ACHN (cell line): ENCODE measurements at regions not wholly inside any gene's neighbourhood (a gene's known extent, or its start where the extent isn't known, plus 50 kb on each side); places are given as distances from the start of the nearest gene placed in this dataset.
"Not testable (repeated sequence)": the region's sequence is repeated elsewhere in the genome, so short reads cannot be mapped to it uniquely, and the experiment has no call there.

Source experiments
- DNase-seq: peaks from one replicate; pipeline ENCODE4 v3.0.0-alpha.2; 2015
- in situ Hi-C: cut with HindIII; loops from 2 replicates; pipeline ENCODE4 v1.10.0; 2017; ENCODE audit warnings: low sequenced_read_pairs, low pct_ligation_motif_present, low pct_unique_long_range_greater_than_20kb

GRCh38 chr6:150680510-150680909 is 80.8 kb downstream of the PLEKHG1 start:
- DNase-seq = no peak
- in situ Hi-C loops = no loop called here

- no peak for DNase-seq
- in situ Hi-C loops = no loop called here
Measured at GRCh38 chr6:150681578-150682395, 82.1 kb downstream of the PLEKHG1 start.

GRCh38 chr6:150683320-150683719 is 83.6 kb downstream of the PLEKHG1 start:
- no peak for DNase-seq
- in situ Hi-C loops = no loop called here

GRCh38 chr6:150684161-150684560 is 84.5 kb downstream of the PLEKHG1 start:
- in situ Hi-C loops = no loop called here
- no peak for DNase-seq

- DNase-seq = no peak
- in situ Hi-C loops = no loop called here
Measured at GRCh38 chr6:150684714-150685459, 85.2 kb downstream of the PLEKHG1 start.

- in situ Hi-C loops = no loop called here
- DNase-seq = peak; percentile 47
Measured at GRCh38 chr6:150685860-150686259, 86.2 kb downstream of the PLEKHG1 start.

- no peak for DNase-seq
- in situ Hi-C loops = no loop called here
Measured at GRCh38 chr6:150686566-150686965, 86.9 kb downstream of the PLEKHG1 start.

- in situ Hi-C loops = no loop called here
- DNase-seq = no peak
Measured at GRCh38 chr6:150687508-150687907, 87.8 kb downstream of the PLEKHG1 start.

GRCh38 chr6:150689900-150690590 is 90.4 kb downstream of the PLEKHG1 start:
- in situ Hi-C loops = no loop called here
- no peak for DNase-seq

GRCh38 chr6:150690681-150691080 is 91.0 kb downstream of the PLEKHG1 start:
- DNase-seq = no peak
- in situ Hi-C loops = no loop called here

GRCh38 chr6:150691463-150691862 is 91.8 kb downstream of the PLEKHG1 start:
- in situ Hi-C loops = no loop called here
- DNase-seq = no peak

- in situ Hi-C loops = no loop called here
- no peak for DNase-seq
Measured at GRCh38 chr6:150692604-150693003, 92.9 kb downstream of the PLEKHG1 start.

- no peak for DNase-seq
- in situ Hi-C loops = no loop called here
Measured at GRCh38 chr6:150694889-150695288, 95.2 kb downstream of the PLEKHG1 start.

GRCh38 chr6:150695652-150696051 is 96.0 kb downstream of the PLEKHG1 start:
- DNase-seq = no peak

GRCh38 chr6:150696190-150696589 is 96.5 kb downstream of the PLEKHG1 start:
- in situ Hi-C loops = no loop called here
- no peak for DNase-seq

More at GRCh38 chr6:150695652-150696051, 96.0 kb downstream of the PLEKHG1 start:
- in situ Hi-C loops = no loop called here

GRCh38 chr6:150696918-150697317 is 97.2 kb downstream of the PLEKHG1 start:
- in situ Hi-C loops, DNase-seq: not testable (repeated sequence)

GRCh38 chr6:150697515-150697914 is 97.8 kb downstream of the PLEKHG1 start:
- in situ Hi-C loops = no loop called here
- DNase-seq = no peak

- in situ Hi-C loops = no loop called here
- no peak for DNase-seq
Measured at GRCh38 chr6:150698391-150698790, 98.7 kb downstream of the PLEKHG1 start.

- in situ Hi-C loops = no loop called here
Measured at GRCh38 chr6:150702675-150703074, 103.0 kb downstream of the PLEKHG1 start.

More at GRCh38 chr6:150702675-150703074, 103.0 kb downstream of the PLEKHG1 start:
- no peak for DNase-seq
